ENCODE measurements at regions not wholly inside any gene's neighbourhood (a gene's known extent, or its start where the extent isn't known, plus 50 kb on each side); places are given as distances from the start of the nearest gene placed in this dataset.

DNA sequence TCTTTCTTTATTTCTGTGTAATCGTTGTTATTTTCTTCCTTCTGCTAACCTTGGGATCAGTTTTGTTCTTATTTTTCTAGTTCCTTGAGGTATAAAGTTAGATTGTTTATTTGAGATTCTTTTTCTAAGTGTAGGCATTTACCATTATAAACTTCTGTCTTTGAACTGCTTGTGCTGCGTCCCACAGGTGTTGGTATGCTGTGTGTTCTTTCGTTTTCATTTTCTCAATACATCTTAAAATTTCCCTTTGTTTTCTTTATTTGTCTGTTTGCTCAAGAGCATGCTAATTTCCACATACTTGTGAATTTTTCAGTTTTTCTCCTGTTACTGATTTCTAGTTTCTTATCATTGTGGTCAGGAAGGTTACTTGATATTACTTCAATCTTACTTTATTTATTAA, 873.8 kb upstream of the GCFC2 start:
- TF ChIP-seq, protein P1, sequence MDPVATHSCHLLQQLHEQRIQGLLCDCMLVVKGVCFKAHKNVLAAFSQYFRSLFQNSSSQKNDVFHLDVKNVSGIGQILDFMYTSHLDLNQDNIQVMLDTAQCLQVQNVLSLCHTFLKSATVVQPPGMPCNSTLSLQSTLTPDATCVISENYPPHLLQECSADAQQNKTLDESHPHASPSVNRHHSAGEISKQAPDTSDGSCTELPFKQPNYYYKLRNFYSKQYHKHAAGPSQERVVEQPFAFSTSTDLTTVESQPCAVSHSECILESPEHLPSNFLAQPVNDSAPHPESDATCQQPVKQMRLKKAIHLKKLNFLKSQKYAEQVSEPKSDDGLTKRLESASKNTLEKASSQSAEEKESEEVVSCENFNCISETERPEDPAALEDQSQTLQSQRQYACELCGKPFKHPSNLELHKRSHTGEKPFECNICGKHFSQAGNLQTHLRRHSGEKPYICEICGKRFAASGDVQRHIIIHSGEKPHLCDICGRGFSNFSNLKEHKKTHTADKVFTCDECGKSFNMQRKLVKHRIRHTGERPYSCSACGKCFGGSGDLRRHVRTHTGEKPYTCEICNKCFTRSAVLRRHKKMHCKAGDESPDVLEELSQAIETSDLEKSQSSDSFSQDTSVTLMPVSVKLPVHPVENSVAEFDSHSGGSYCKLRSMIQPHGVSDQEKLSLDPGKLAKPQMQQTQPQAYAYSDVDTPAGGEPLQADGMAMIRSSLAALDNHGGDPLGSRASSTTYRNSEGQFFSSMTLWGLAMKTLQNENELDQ (tag by site-specific recombination; IDR thresholded peaks at IDR 0.05; ENCODE audit: low read depth): no peak
- no peak for TF ChIP-seq ZNF664 (tag by site-specific recombination; IDR thresholded peaks at IDR 0.05)
- TF ChIP-seq, protein P2, sequence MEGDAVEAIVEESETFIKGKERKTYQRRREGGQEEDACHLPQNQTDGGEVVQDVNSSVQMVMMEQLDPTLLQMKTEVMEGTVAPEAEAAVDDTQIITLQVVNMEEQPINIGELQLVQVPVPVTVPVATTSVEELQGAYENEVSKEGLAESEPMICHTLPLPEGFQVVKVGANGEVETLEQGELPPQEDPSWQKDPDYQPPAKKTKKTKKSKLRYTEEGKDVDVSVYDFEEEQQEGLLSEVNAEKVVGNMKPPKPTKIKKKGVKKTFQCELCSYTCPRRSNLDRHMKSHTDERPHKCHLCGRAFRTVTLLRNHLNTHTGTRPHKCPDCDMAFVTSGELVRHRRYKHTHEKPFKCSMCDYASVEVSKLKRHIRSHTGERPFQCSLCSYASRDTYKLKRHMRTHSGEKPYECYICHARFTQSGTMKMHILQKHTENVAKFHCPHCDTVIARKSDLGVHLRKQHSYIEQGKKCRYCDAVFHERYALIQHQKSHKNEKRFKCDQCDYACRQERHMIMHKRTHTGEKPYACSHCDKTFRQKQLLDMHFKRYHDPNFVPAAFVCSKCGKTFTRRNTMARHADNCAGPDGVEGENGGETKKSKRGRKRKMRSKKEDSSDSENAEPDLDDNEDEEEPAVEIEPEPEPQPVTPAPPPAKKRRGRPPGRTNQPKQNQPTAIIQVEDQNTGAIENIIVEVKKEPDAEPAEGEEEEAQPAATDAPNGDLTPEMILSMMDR (tag by site-specific recombination; IDR thresholded peaks at IDR 0.05): no peak
- no peak for TF ChIP-seq ZNF433 (tag by site-specific recombination; IDR thresholded peaks at IDR 0.05; ENCODE audit: low read depth)
- TF ChIP-seq, protein P3, sequence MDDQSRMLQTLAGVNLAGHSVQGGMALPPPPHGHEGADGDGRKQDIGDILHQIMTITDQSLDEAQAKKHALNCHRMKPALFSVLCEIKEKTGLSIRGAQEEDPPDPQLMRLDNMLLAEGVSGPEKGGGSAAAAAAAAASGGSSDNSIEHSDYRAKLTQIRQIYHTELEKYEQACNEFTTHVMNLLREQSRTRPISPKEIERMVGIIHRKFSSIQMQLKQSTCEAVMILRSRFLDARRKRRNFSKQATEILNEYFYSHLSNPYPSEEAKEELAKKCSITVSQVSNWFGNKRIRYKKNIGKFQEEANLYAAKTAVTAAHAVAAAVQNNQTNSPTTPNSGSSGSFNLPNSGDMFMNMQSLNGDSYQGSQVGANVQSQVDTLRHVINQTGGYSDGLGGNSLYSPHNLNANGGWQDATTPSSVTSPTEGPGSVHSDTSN (CRISPR knock-in tag; IDR thresholded peaks at IDR 0.05): no peak
- TF ChIP-seq ZNF510 (tag by site-specific recombination; IDR thresholded peaks at IDR 0.05; ENCODE audit: insufficient replicate concordance): no peak
- no peak for TF ChIP-seq ZNF629 (tag by site-specific recombination; IDR thresholded peaks at IDR 0.05)
- TF ChIP-seq, protein P4, sequence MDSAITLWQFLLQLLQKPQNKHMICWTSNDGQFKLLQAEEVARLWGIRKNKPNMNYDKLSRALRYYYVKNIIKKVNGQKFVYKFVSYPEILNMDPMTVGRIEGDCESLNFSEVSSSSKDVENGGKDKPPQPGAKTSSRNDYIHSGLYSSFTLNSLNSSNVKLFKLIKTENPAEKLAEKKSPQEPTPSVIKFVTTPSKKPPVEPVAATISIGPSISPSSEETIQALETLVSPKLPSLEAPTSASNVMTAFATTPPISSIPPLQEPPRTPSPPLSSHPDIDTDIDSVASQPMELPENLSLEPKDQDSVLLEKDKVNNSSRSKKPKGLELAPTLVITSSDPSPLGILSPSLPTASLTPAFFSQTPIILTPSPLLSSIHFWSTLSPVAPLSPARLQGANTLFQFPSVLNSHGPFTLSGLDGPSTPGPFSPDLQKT (IDR thresholded peaks at IDR 0.05; ENCODE audit: borderline replicate concordance, low read depth, low read length): no peak

Data from HEK293 (cell line).